Neural cell (in vitro differentiated cells): ENCODE measurements at regions not wholly inside any gene's neighbourhood (a gene's known extent, or its start where the extent isn't known, plus 50 kb on each side); places are given as distances from the start of the nearest gene placed in this dataset.

Experiments
- H2AFZ ChIP-seq: fragments of 200-600, 300-800 bp; sonication (generic), shearing (Covaris generic); 2 replicates; pipeline ENCODE4 v1.6.0; 2014; ENCODE audit warnings: low read depth, mild to moderate bottlenecking, antibody characterized with exemption, low read length, moderate library complexity
- H3F3A ChIP-seq: fragments of 200-600 bp; shearing (Covaris generic); 2 replicates; pipeline ENCODE4 v1.6.1; 2016; ENCODE audit warnings: mild to moderate bottlenecking, moderate library complexity, mixed read lengths, antibody characterized with exemption, low read length; ENCODE audit not compliant: insufficient read depth, poor library complexity, severe bottlenecking
- H3K27ac ChIP-seq: fragments of 200-600, 300-800 bp; sonication (generic), shearing (Covaris generic); 2 replicates; pipeline ENCODE4 v1.5.1; 2014; ENCODE audit warnings: mild to moderate bottlenecking, low read length, moderate library complexity
- H3K27me3 ChIP-seq: fragments of 300-800, 200-600 bp; sonication (generic), shearing (Covaris generic); 2 replicates; pipeline ENCODE4 v1.6.0; 2014; ENCODE audit warnings: mild to moderate bottlenecking, low read depth, low read length, moderate library complexity; ENCODE audit not compliant: insufficient read depth
- H3K36me3 ChIP-seq: fragments of 300-800, 200-600 bp; sonication (generic), shearing (Covaris generic); 2 replicates; pipeline ENCODE4 v1.5.1; 2014; ENCODE audit warnings: mild to moderate bottlenecking, antibody characterized with exemption, low read length, moderate library complexity; ENCODE audit not compliant: insufficient read depth
- H3K4me2 ChIP-seq: fragments of 300-800, 200-600 bp; sonication (generic), shearing (Covaris generic); 2 replicates; pipeline ENCODE4 v1.6.0; 2014; ENCODE audit warnings: mild to moderate bottlenecking, low read length
- H3K4me3 ChIP-seq: fragments of 300-800, 200-600 bp; sonication (generic), shearing (Covaris generic); 2 replicates; pipeline ENCODE4 v1.5.1; 2014; ENCODE audit warnings: mild to moderate bottlenecking, low read length, moderate library complexity
- H3K79me2 ChIP-seq: fragments of 200-600 bp; shearing (Covaris generic); replicated peaks from 2 replicates; pipeline ENCODE4 v1.6.0; 2014; ENCODE audit warnings: mild to moderate bottlenecking, low read length, moderate library complexity; ENCODE audit not compliant: insufficient read depth
- H3K9ac ChIP-seq: fragments of 300-800, 200-600 bp; sonication (generic), shearing (Covaris generic); 2 replicates; pipeline ENCODE4 v1.6.1; 2016; ENCODE audit warnings: mild to moderate bottlenecking, low read length, mixed read lengths
- H3K9me2 ChIP-seq: fragments of 200-600 bp; shearing (Covaris generic); 2 replicates; pipeline ENCODE4 v1.6.1; 2016; ENCODE audit warnings: mild to moderate bottlenecking, low read length, mixed read lengths; ENCODE audit not compliant: insufficient read depth
- H3K9me3 ChIP-seq: fragments of 200-600, 300-800 bp; sonication (generic), shearing (Covaris generic); 2 replicates; pipeline ENCODE4 v1.6.1; 2016; ENCODE audit warnings: mild to moderate bottlenecking, mixed run types, low read length, moderate library complexity, mixed read lengths
- H4K20me1 ChIP-seq: fragments of 200-600 bp; shearing (Covaris generic); 2 replicates; pipeline ENCODE4 v1.6.1; 2016; ENCODE audit warnings: mild to moderate bottlenecking, mixed run types; ENCODE audit not compliant: insufficient read depth
- CTCF ChIP-seq: fragments of 450-650 bp; IDR thresholded peaks from 2 replicates; pipeline ENCODE4 v1.5.1; 2014; ENCODE audit warnings: antibody characterized with exemption, mild to moderate bottlenecking, moderate library complexity; ENCODE audit not compliant: poor library complexity, severe bottlenecking
- EP300 ChIP-seq: fragments of 450-650 bp; conservative IDR thresholded peaks from 2 replicates; pipeline ENCODE4 v1.6.1; 2014; ENCODE audit warnings: antibody characterized with exemption, mild to moderate bottlenecking, moderate library complexity; ENCODE audit not compliant: poor library complexity, severe bottlenecking
- EZH2 ChIP-seq: fragments of 200-600, 300-800 bp; shearing (Covaris generic), sonication (generic); IDR thresholded peaks from 2 replicates; pipeline ENCODE4 v1.6.1; 2014; ENCODE audit warnings: antibody characterized with exemption, low read length, borderline replicate concordance, mild to moderate bottlenecking; ENCODE audit not compliant: insufficient read depth, poor library complexity, severe bottlenecking
- MXI1 ChIP-seq: fragments of 450-650 bp; conservative IDR thresholded peaks from 2 replicates; pipeline ENCODE4 v1.6.1; 2014; ENCODE audit warnings: antibody characterized with exemption, mild to moderate bottlenecking; ENCODE audit not compliant: poor library complexity, severe bottlenecking
- POLR2AphosphoS5 ChIP-seq: IDR thresholded peaks from 2 replicates; pipeline ENCODE4 v1.6.1; 2012
- RAD21 ChIP-seq: fragments of 450-650 bp; conservative IDR thresholded peaks from 2 replicates; pipeline ENCODE4 v1.6.1; 2014; ENCODE audit warnings: antibody characterized with exemption, mild to moderate bottlenecking, moderate library complexity
- REST ChIP-seq: IDR thresholded peaks from 2 replicates; pipeline ENCODE4 v1.6.1; 2012; ENCODE audit warnings: borderline replicate concordance
- SMC3 ChIP-seq: fragments of 450-650 bp; conservative IDR thresholded peaks from 2 replicates; pipeline ENCODE4 v1.6.1; 2014; ENCODE audit warnings: antibody characterized with exemption, mild to moderate bottlenecking, moderate library complexity; ENCODE audit not compliant: poor library complexity
- TAF1 ChIP-seq: IDR thresholded peaks from 2 replicates; pipeline ENCODE4 v1.6.1; 2012; ENCODE audit warnings: low read depth

- Histone ChIP-seq H3F3A (no peaks in the 10 kb centered on the region), H3K4me2 (peak overlapping the region; percentile 8), H3K27me3 (no peaks in the 10 kb centered on the region), H3K9me2 (no peaks in the 10 kb centered on the region), H3K79me2 (no peaks in the 10 kb centered on the region), H3K4me3 (peak overlapping the region; percentile 24), H3K9me3 (no peaks in the 10 kb centered on the region), H3K27ac (no peak overlapping the region), H3K36me3 (no peaks in the 10 kb centered on the region), H2AFZ (no peak overlapping the region), H3K9ac (no peak overlapping the region), H4K20me1 (no peaks in the 10 kb centered on the region)
- peak; percentile 95 for TF ChIP-seq EP300
- no peak for TF ChIP-seq TAF1
- TF ChIP-seq POLR2AphosphoS5: peak; percentile 84
Observed at GRCh38 chr4:181951265-181951664, 291.9 kb upstream of the TENM3 start.

- Histone ChIP-seq H3K79me2 (no peaks in the 10 kb centered on the region), H3K27me3 (no peaks in the 10 kb centered on the region)
Observed at GRCh38 chr4:181952478-181952877, 290.7 kb upstream of the TENM3 start.

More at GRCh38 chr4:181952478-181952877, 290.7 kb upstream of the TENM3 start:
- Histone ChIP-seq H4K20me1 (no peaks in the 10 kb centered on the region), H3K36me3 (no peaks in the 10 kb centered on the region), H3K4me2 (no peak overlapping the region), H3K9me3 (no peaks in the 10 kb centered on the region), H3K4me3 (no peak overlapping the region), H3K9ac (no peak overlapping the region), H3F3A (no peaks in the 10 kb centered on the region), H3K27ac (no peak overlapping the region), H3K9me2 (no peaks in the 10 kb centered on the region), H2AFZ (no peak overlapping the region)
- TF ChIP-seq REST: no peak
- TF ChIP-seq SMC3: no peak
- TF ChIP-seq EZH2: no peak
- TF ChIP-seq CTCF: no peak
- no peak for TF ChIP-seq RAD21
- no peak for TF ChIP-seq MXI1
- TF ChIP-seq TAF1: no peak
- no peak for TF ChIP-seq POLR2AphosphoS5
- no peak for TF ChIP-seq EP300
